KMS-11 (cell line): ENCODE measurements at regions not wholly inside any gene's neighbourhood (a gene's known extent, or its start where the extent isn't known, plus 50 kb on each side); places are given as distances from the start of the nearest gene placed in this dataset.

Experiments
- H2AFZ ChIP-seq: fragments of 200-600 bp; sonication (generic); 2 replicates; pipeline ENCODE4 v1.6.1; 2016; ENCODE audit warnings: antibody characterized with exemption, mixed run types, low read depth
- H3K27ac ChIP-seq: fragments of 200-600 bp; sonication (generic); 2 replicates; pipeline ENCODE4 v1.6.1; 2016; ENCODE audit warnings: mild to moderate bottlenecking, mixed run types
- H3K27me3 ChIP-seq: fragments of 200-600 bp; sonication (generic); 2 replicates; pipeline ENCODE4 v1.6.1; 2017; ENCODE audit warnings: mild to moderate bottlenecking, low read depth, mixed run types, moderate library complexity; ENCODE audit not compliant: insufficient read depth
- H3K36me3 ChIP-seq: fragments of 200-600 bp; sonication (generic); 2 replicates; pipeline ENCODE4 v1.6.1; 2017; ENCODE audit warnings: mild to moderate bottlenecking, mixed run types; ENCODE audit not compliant: insufficient read depth
- H3K4me1 ChIP-seq: fragments of 200-600 bp; sonication (generic); 2 replicates; pipeline ENCODE4 v1.6.1; 2016; ENCODE audit warnings: mild to moderate bottlenecking, low read depth, mixed run types; ENCODE audit not compliant: poor library complexity, severe bottlenecking
- H3K4me2 ChIP-seq: fragments of 200-600 bp; sonication (generic); 2 replicates; pipeline ENCODE4 v1.7.0; 2016; ENCODE audit warnings: mild to moderate bottlenecking, mixed run types
- H3K4me3 ChIP-seq: fragments of 200-600 bp; sonication (generic); IDR thresholded peaks from 2 replicates; pipeline ENCODE4 v1.6.1; 2017; ENCODE audit warnings: low read depth, low read length, mixed read lengths; ENCODE audit not compliant: insufficient read depth
- H3K79me2 ChIP-seq: fragments of 200-600 bp; sonication (generic); 2 replicates; pipeline ENCODE4 v1.6.1; 2016; ENCODE audit warnings: low read depth, mixed run types; ENCODE audit not compliant: insufficient read depth
- H3K9ac ChIP-seq: fragments of 200-600 bp; sonication (generic); 2 replicates; pipeline ENCODE4 v1.6.1; 2016; ENCODE audit warnings: mild to moderate bottlenecking, mixed run types
- H4K20me1 ChIP-seq: fragments of 200-600 bp; sonication (generic); 2 replicates; pipeline ENCODE4 v1.6.1; 2016; ENCODE audit warnings: mild to moderate bottlenecking, mixed run types; ENCODE audit not compliant: insufficient read depth
- CTCF ChIP-seq: fragments of 200-600 bp; sonication (generic); conservative IDR thresholded peaks from 2 replicates; pipeline ENCODE4 v1.6.1; 2017; ENCODE audit warnings: low read depth, mild to moderate bottlenecking, antibody characterized with exemption, low read length, moderate library complexity, mixed read lengths

- Histone ChIP-seq H3K4me3 (no peak overlapping the region), H4K20me1 (no peaks in the 10 kb centered on the region), H3K36me3 (no peaks in the 10 kb centered on the region), H3K4me2 (no peak overlapping the region), H3K9ac (no peak overlapping the region), H3K27me3 (no peaks in the 10 kb centered on the region), H3K4me1 (no peaks in the 10 kb centered on the region), H3K27ac (no peak overlapping the region), H3K79me2 (no peaks in the 10 kb centered on the region), H2AFZ (no peak overlapping the region)
- no peak for TF ChIP-seq CTCF
Observed at GRCh38 chr5:67509402-67510186, 313.0 kb upstream of the CD180 start.

GRCh38 chr5:67506241-67506640 lies 309.6 kb upstream of the CD180 start:
- no peak overlapping the region for H3K9ac ChIP-seq
- no peaks in the 10 kb centered on the region for H4K20me1 ChIP-seq
- no peaks in the 10 kb centered on the region for H3K79me2 ChIP-seq
- no peak overlapping the region for H3K27ac ChIP-seq
- H3K4me2 ChIP-seq, result no peak overlapping the region
- TF ChIP-seq CTCF, result no peak
- H3K27me3 ChIP-seq, result no peaks in the 10 kb centered on the region
- no peak overlapping the region for H3K4me3 ChIP-seq
- no peak overlapping the region for H2AFZ ChIP-seq
- no peaks in the 10 kb centered on the region; the same call in 1 of the 2 replicates for H3K36me3 ChIP-seq
- H3K4me1 ChIP-seq, result no peaks in the 10 kb centered on the region

- Histone ChIP-seq H3K9ac (no peak overlapping the region), H4K20me1 (no peaks in the 10 kb centered on the region), H2AFZ (no peak overlapping the region), H3K4me3 (no peak overlapping the region), H3K27me3 (no peaks in the 10 kb centered on the region), H3K4me2 (no peak overlapping the region), H3K79me2 (no peaks in the 10 kb centered on the region), H3K4me1 (no peaks in the 10 kb centered on the region), H3K27ac (no peak overlapping the region), H3K36me3 (no peaks in the 10 kb centered on the region; the same call in 1 of the 2 replicates)
- no peak for TF ChIP-seq CTCF
Observed at GRCh38 chr5:67502951-67503350, 306.4 kb upstream of the CD180 start.

GRCh38 chr5:67496051-67496450 lies 299.5 kb upstream of the CD180 start:
- Histone ChIP-seq H4K20me1 (no peaks in the 10 kb centered on the region), H3K27me3 (no peaks in the 10 kb centered on the region), H3K4me3 (no peak overlapping the region), H3K27ac (no peak overlapping the region), H3K4me2 (no peak overlapping the region), H3K9ac (no peak overlapping the region), H3K36me3 (no peaks in the 10 kb centered on the region), H3K79me2 (no peaks in the 10 kb centered on the region), H3K4me1 (no peaks in the 10 kb centered on the region), H2AFZ (no peak overlapping the region)
- no peak for TF ChIP-seq CTCF
